ENCODE measurements at regions not wholly inside any gene's neighbourhood (a gene's known extent, or its start where the extent isn't known, plus 50 kb on each side); places are given as distances from the start of the nearest gene placed in this dataset.

DNA sequence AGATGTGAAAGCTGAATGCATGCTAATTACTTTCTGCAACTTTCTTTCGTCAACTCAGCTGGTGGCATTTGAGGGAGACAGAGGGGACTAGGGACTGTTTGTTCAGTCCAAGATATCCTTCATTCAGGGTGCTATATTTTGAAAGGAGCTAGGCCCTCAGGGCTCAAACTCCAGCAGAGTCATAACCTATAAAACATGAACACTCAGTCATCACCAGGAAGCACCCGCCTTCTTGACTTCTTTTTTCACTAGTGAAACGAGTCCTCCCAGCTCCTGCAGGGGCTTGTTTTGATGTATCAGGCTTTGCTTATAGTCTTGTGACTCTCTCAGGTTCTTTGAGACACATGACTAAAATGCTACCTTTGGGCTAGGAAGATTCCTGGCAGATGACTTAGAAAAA is 230.6 kb downstream of the PCDH7 start:
- H3K27ac ChIP-seq: no peak overlapping the region
- no peaks in the 10 kb centered on the region for H3K36me3 ChIP-seq
- no peak for ATAC-seq
- H3K9me3 ChIP-seq: no peaks in the 10 kb centered on the region
- DNase-seq: no peak
- intact Hi-C loops (cut with DNase I): no loop called here
- TF ChIP-seq, protein P1, sequence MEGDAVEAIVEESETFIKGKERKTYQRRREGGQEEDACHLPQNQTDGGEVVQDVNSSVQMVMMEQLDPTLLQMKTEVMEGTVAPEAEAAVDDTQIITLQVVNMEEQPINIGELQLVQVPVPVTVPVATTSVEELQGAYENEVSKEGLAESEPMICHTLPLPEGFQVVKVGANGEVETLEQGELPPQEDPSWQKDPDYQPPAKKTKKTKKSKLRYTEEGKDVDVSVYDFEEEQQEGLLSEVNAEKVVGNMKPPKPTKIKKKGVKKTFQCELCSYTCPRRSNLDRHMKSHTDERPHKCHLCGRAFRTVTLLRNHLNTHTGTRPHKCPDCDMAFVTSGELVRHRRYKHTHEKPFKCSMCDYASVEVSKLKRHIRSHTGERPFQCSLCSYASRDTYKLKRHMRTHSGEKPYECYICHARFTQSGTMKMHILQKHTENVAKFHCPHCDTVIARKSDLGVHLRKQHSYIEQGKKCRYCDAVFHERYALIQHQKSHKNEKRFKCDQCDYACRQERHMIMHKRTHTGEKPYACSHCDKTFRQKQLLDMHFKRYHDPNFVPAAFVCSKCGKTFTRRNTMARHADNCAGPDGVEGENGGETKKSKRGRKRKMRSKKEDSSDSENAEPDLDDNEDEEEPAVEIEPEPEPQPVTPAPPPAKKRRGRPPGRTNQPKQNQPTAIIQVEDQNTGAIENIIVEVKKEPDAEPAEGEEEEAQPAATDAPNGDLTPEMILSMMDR (IDR thresholded peaks at IDR 0.05): no peak
- H3K27me3 ChIP-seq: no peaks in the 10 kb centered on the region
- 75 to 89% methylated on average over 3 of the region's 3 CpGs for WGBS, 2 donors
- H3K4me3 ChIP-seq: no peak overlapping the region
- H3K4me1 ChIP-seq: peaks cover 0 to 1% (median 0%) of the 10 kb centered on the region in 9 donors

DNA sequence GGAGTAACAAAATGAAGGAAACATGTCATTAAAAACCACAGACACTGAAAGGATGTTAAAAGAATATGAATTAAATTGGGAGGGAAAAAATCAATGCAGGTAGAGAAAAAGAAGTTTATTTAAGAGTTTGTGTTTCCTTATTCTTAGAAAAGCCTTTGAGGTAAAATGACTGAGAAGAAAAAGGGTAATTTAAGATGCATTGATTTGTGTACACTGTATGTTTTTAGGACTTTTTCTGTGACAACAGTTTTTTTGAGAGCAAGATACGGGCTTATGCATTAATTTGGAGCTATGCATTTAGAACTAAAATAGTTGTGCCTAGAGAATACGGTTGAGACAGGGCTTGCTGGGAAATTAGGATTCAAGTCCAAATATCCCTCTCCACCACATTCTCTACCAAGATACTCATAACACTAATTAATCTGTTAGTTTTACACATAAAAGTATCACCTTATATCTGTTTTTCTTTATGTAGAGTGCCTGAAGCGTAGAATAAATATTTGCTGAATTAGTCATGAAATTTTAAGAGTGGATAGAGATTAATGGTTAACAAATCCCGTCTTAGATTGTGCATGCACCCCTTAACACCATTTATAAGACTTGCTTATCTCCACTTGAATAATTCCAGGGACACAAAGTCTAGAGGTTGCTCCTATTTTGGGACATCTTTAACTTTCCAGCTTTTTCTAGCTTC is 232.5 kb downstream of the PCDH7 start:
- H3K4me3 ChIP-seq: no peak overlapping the region
- intact Hi-C loops (cut with DNase I): no loop called here
- no peak for ATAC-seq
- H3K27me3 ChIP-seq: no peaks in the 10 kb centered on the region
- no peak overlapping the region for H3K27ac ChIP-seq
- 71 to 76% methylated on average over 4 of the region's 4 CpGs for WGBS, 2 donors
- no peak for DNase-seq
- H3K4me1 ChIP-seq: peaks cover 0 to 5% (median 0%) of the 10 kb centered on the region in 9 donors
- no peaks in the 10 kb centered on the region for H3K36me3 ChIP-seq
- TF ChIP-seq, protein P1 (IDR thresholded peaks at IDR 0.05): no peak
- H3K9me3 ChIP-seq: no peaks in the 10 kb centered on the region

DNA sequence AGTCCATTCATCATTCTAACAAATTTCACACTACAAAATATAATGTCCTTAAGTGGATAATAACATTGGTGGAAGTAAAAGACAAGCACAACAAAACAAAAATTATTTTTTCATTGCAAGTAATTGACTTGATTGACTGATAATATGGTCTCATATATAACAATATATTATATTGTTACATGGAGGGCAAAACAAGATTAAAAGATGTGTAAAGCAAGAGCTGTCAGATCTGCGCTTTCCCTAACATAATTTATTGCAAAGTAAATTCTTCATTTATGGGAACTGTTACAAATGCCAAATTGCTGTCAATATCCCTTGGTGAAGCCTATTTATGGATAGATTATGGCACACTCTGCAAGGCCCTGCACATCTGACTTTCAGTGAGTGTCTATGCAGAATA is 233.6 kb downstream of the PCDH7 start:
- WGBS, 2 donors: 97 to 100% methylated on average over 1 of the region's 1 CpG
- Histone ChIP-seq H3K36me3 (no peaks in the 10 kb centered on the region), H3K4me3 (no peak overlapping the region), H3K9me3 (no peaks in the 10 kb centered on the region), H3K27ac (no peak overlapping the region), H3K27me3 (no peaks in the 10 kb centered on the region), H3K4me1 (peaks cover 0 to 9% (median 0%) of the 10 kb centered on the region in 9 donors)
- DNase-seq (no peak), ATAC-seq (no peak)
- intact Hi-C loops (cut with DNase I): no loop called here
- TF ChIP-seq, protein P1 (IDR thresholded peaks at IDR 0.05): no peak

DNA sequence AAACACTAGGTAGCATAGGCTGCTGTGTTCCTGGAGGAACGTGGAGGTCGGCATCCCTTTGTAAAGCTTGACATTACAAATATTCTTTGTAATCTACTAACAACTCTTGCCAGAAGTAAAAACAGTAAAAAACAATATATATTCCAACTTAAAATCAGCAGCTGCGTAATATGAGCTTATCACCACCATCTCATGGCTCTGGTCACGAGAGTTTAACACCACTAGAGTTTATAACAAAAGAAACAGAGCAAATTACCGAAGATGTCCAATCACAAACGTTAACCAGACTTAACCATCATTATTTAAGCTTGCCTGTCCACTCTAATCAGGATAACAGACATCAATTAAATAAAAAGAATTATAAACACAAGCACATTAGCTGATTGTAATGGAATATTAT is 236.7 kb downstream of the PCDH7 start:
- intact Hi-C loops (cut with DNase I): no loop called here
- H3K4me1 ChIP-seq: peaks cover 0 to 9% (median 0%) of the 10 kb centered on the region in 9 donors
- no peak overlapping the region for H3K4me3 ChIP-seq
- H3K9me3 ChIP-seq: no peaks in the 10 kb centered on the region
- 86 to 88% methylated on average over 6 of the region's 6 CpGs for WGBS, 2 donors
- H3K27me3 ChIP-seq: no peaks in the 10 kb centered on the region
- DNase-seq (no peak), ATAC-seq (no peak)
- TF ChIP-seq, protein P1 (IDR thresholded peaks at IDR 0.05): no peak
- no peak overlapping the region for H3K27ac ChIP-seq
- H3K36me3 ChIP-seq: no peaks in the 10 kb centered on the region
